ENCODE measurements at regions not wholly inside any gene's neighbourhood (a gene's known extent, or its start where the extent isn't known, plus 50 kb on each side); places are given as distances from the start of the nearest gene placed in this dataset.
A peak's percentile ranks its signal among the peaks of the same experiment; 100 is the strongest.

DNA sequence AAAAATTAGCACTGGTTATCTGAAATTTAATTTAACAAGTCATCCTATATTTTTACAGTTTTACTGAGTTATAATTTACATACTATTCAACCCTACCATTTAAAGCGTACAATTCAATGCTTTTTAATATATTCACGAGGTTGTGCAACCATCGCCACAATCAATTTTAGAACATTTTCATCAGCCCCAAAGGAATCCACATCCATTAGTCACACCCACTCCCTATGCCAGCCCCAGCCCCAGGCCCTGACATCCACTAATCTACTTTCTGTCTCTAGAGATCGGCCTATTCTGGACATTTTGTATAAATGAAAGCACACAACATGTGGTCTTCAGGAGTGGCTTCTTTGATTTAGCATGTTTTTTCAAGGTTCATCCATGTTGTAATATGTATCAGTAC is 134.7 kb downstream of the PSMG1 start:
- Histone ChIP-seq H3K27ac (no peak overlapping the region), H3K9me3 (no peaks in the 10 kb centered on the region), H3K27me3 (no peaks in the 10 kb centered on the region), H3K36me3 (no peaks in the 10 kb centered on the region), H3K4me3 (no peak overlapping the region), H3K4me1 (peaks cover 0 to 10% (median 3%) of the 10 kb centered on the region in 4 donors)
- no peak for TF ChIP-seq POLR2AphosphoS5 (IDR thresholded peaks at IDR 0.05)
- no peak for TF ChIP-seq POLR2A (IDR thresholded peaks at IDR 0.05)
- TF ChIP-seq, protein P1, sequence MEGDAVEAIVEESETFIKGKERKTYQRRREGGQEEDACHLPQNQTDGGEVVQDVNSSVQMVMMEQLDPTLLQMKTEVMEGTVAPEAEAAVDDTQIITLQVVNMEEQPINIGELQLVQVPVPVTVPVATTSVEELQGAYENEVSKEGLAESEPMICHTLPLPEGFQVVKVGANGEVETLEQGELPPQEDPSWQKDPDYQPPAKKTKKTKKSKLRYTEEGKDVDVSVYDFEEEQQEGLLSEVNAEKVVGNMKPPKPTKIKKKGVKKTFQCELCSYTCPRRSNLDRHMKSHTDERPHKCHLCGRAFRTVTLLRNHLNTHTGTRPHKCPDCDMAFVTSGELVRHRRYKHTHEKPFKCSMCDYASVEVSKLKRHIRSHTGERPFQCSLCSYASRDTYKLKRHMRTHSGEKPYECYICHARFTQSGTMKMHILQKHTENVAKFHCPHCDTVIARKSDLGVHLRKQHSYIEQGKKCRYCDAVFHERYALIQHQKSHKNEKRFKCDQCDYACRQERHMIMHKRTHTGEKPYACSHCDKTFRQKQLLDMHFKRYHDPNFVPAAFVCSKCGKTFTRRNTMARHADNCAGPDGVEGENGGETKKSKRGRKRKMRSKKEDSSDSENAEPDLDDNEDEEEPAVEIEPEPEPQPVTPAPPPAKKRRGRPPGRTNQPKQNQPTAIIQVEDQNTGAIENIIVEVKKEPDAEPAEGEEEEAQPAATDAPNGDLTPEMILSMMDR (IDR thresholded peaks at IDR 0.05): no peak
- no peak for TF ChIP-seq EP300 (IDR thresholded peaks at IDR 0.05)
- 92 to 93% methylated on average over 4 of the region's 4 CpGs for WGBS, 2 donors
- ATAC-seq (ENCODE audit: low FRiP score in 2 of 2) (no peak), DNase-seq (no peak)

DNA sequence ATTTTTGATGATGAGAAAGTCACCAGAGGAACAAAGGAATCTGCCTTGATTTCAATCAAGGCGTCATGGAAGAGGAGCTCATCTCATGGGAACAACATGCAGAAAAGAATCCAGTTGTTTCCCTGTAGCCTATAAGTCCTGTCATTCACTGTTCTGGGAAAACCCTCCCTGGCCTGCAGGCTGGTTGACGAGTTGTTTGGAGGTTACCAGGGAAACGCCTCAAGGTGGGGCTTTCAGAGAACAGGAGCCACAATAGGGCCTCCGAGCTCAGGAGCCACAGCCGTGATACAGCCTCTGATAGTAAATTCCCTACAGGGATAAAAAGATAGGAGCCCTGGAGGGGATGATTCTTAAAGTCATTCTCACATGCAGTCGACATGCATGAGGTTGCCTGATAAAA is 135.2 kb downstream of the PSMG1 start:
- Histone ChIP-seq H3K4me3 (no peak overlapping the region), H3K36me3 (no peaks in the 10 kb centered on the region), H3K9me3 (no peaks in the 10 kb centered on the region), H3K27ac (no peak overlapping the region), H3K27me3 (no peaks in the 10 kb centered on the region), H3K4me1 (peaks cover 0 to 10% (median 3%) of the 10 kb centered on the region in 4 donors)
- DNase-seq (no peak), ATAC-seq (ENCODE audit: low FRiP score in 2 of 2) (no peak)
- no peak for TF ChIP-seq POLR2AphosphoS5 (IDR thresholded peaks at IDR 0.05)
- TF ChIP-seq, protein P1 (IDR thresholded peaks at IDR 0.05): no peak
- no peak for TF ChIP-seq EP300 (IDR thresholded peaks at IDR 0.05)
- no peak for TF ChIP-seq POLR2A (IDR thresholded peaks at IDR 0.05)
- 55 to 72% methylated on average over 6 of the region's 6 CpGs for WGBS, 2 donors

DNA sequence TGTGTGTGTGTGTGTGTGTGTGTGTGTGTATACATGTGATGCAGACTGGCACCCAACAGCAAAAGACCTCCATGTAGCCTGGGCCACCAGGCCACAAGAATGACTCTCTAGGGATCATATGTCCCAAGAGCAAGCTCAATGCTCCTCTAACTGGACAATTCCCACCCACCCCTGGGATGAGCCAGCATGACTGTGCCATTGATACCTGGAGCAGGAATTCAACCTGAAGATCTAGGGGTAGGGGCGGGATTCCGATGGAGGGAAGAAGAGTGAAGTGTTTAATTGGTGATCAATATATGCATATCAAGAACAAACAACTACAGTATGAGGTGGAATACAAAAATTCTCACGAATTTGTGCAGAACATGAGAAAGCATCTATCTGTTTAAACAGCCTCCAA is 136.2 kb downstream of the PSMG1 start:
- no peaks in the 10 kb centered on the region for H3K27me3 ChIP-seq
- H3K4me3 ChIP-seq: no peak overlapping the region
- no peak for DNase-seq
- H3K27ac ChIP-seq: peak overlapping the region in 1 of 4 donors; percentile 21
- ATAC-seq (ENCODE audit: low FRiP score in 2 of 2): no peak
- 95% methylated on average over 3 of the region's 3 CpGs for WGBS, 2 donors
- peaks cover 0 to 10% (median 3%) of the 10 kb centered on the region in 4 donors for H3K4me1 ChIP-seq
- H3K36me3 ChIP-seq: no peaks in the 10 kb centered on the region
- TF ChIP-seq POLR2A (IDR thresholded peaks at IDR 0.05) (no peak), EP300 (IDR thresholded peaks at IDR 0.05) (no peak), POLR2AphosphoS5 (IDR thresholded peaks at IDR 0.05) (no peak)
- TF ChIP-seq, protein P1 (IDR thresholded peaks at IDR 0.05): no peak
- no peaks in the 10 kb centered on the region for H3K9me3 ChIP-seq

DNA sequence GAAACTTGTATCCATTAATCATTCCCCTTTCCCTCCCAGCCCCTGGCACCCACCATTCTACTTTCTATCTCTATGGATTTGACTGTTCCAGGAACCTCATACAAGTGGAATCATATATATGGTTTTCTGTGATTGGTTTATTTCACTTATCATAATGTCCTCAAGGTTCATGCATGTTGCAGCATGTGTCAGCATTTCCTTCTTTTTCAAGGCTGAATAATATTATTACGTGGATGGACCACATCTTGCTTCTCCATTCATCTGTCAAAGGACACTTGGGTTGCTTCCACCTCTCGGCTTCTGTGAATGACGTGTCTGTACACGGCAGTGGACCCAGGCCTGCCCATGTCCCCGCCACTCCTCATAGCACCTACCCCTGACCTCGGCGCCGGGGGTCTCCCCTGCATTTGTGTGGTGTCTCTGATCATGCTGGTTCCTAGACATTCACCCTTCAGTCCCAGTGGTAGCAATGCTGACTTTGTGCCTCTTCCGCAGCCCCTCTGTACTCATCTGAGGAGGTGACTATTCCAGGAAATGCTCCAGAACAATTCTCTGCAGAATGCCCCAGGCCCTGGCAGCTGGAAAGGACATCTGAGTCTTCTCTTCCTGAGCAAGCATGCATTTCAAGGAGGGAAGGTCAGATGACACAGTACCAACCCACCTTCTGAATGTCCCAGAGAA is 136.9 kb downstream of the PSMG1 start:
- TF ChIP-seq EP300 (IDR thresholded peaks at IDR 0.05) (no peak), POLR2AphosphoS5 (IDR thresholded peaks at IDR 0.05) (no peak), POLR2A (IDR thresholded peaks at IDR 0.05) (no peak)
- TF ChIP-seq, protein P1 (IDR thresholded peaks at IDR 0.05): no peak
- H3K27ac ChIP-seq: no peak overlapping the region
- DNase-seq (no peak), ATAC-seq (ENCODE audit: low FRiP score in 2 of 2) (no peak)
- H3K4me3 ChIP-seq: no peak overlapping the region
- H3K9me3 ChIP-seq: no peaks in the 10 kb centered on the region
- no peaks in the 10 kb centered on the region for H3K27me3 ChIP-seq
- no peaks in the 10 kb centered on the region for H3K36me3 ChIP-seq
- H3K4me1 ChIP-seq: peaks cover 0 to 11% (median 5%) of the 10 kb centered on the region in 4 donors
- 92 to 93% methylated on average over 9 of the region's 9 CpGs for WGBS, 2 donors

DNA sequence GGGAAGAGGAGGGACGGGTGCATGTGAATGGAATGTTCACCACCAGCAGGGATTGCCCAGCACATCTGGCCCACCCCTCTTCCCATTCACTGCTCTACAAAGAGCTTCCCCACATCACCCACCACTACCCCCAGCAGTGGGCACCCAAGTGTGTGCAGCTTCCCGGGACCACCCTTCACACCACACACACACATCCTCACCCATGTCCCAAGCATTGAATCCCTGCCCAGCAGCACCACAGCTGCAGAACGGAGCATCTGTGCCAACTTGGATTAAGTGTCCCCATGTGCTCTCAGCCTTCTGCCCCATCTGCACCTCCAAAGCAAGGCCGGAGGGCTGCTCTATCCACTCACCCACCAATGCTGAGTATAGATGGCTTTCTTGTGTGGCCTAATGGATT is 141.4 kb downstream of the PSMG1 start:
- TF ChIP-seq EP300 (IDR thresholded peaks at IDR 0.05) (no peak), POLR2AphosphoS5 (IDR thresholded peaks at IDR 0.05) (no peak), POLR2A (IDR thresholded peaks at IDR 0.05) (no peak)
- TF ChIP-seq, protein P1 (IDR thresholded peaks at IDR 0.05): no peak
- peaks cover 0 to 28% (median 9%) of the 10 kb centered on the region in 4 donors for H3K4me1 ChIP-seq
- no peak for ATAC-seq (ENCODE audit: low FRiP score in 2 of 2)
- no peaks in the 10 kb centered on the region for H3K36me3 ChIP-seq
- H3K27ac ChIP-seq: peak overlapping the region in 3 of 4 donors; percentile 5 to 83 (median 78)
- no peaks in the 10 kb centered on the region for H3K9me3 ChIP-seq
- no peak overlapping the region for H3K4me3 ChIP-seq
- no peak for DNase-seq
- H3K27me3 ChIP-seq: no peaks in the 10 kb centered on the region
- WGBS, 2 donors: 90 to 92% methylated on average over 4 of the region's 4 CpGs

All from upper lobe of left lung (tissue), 6 donors.